GM23338 (cell line): ENCODE measurements at regions not wholly inside any gene's neighbourhood (a gene's known extent, or its start where the extent isn't known, plus 50 kb on each side); places are given as distances from the start of the nearest gene placed in this dataset.

Experiments used
- ATAC-seq: fragments of 200-7000 bp; cut with Tn5 transposase; 3 replicates; pipeline ENCODE4 v1.9.1; 2020
- DNase-seq: peaks from one replicate; pipeline ENCODE4 v3.0.0-alpha.2; 2015; ENCODE audit warnings: low spot score
- H2AFZ ChIP-seq: fragments of 200-600 bp; sonication (generic); 2 replicates; pipeline ENCODE4 v1.8.0; 2016; ENCODE audit warnings: antibody characterized with exemption, mild to moderate bottlenecking, moderate library complexity
- H3F3A ChIP-seq: fragments of 200-600 bp; sonication (generic); replicated peaks from 2 replicates; pipeline ENCODE4 v1.8.0; 2017; ENCODE audit warnings: antibody characterized with exemption, mixed run types, low read depth
- H3K27ac ChIP-seq: fragments of 200-600 bp; sonication (generic); 2 replicates; pipeline ENCODE4 v1.6.1; 2016; ENCODE audit warnings: low read depth
- H3K27me3 ChIP-seq: fragments of 200-600 bp; sonication (generic); 2 replicates; pipeline ENCODE4 v1.8.0; 2016; ENCODE audit warnings: mild to moderate bottlenecking, mixed run types, moderate library complexity; ENCODE audit not compliant: insufficient read depth
- H3K36me3 ChIP-seq: fragments of 200-600 bp; sonication (generic); 2 replicates; pipeline ENCODE4 v1.8.0; 2016; ENCODE audit warnings: mild to moderate bottlenecking; ENCODE audit not compliant: insufficient read depth
- H3K4me1 ChIP-seq: fragments of 200-600 bp; sonication (generic); 2 replicates; pipeline ENCODE4 v1.8.0; 2016; ENCODE audit warnings: mild to moderate bottlenecking, moderate library complexity; ENCODE audit not compliant: insufficient read depth
- H3K4me2 ChIP-seq: fragments of 200-600 bp; sonication (generic); 2 replicates; pipeline ENCODE4 v1.7.1; 2017; ENCODE audit warnings: mixed run types
- H3K4me3 ChIP-seq: fragments of 200-600 bp; sonication (generic); 2 replicates; pipeline ENCODE4 v1.6.1; 2016; ENCODE audit warnings: mixed run types
- H3K79me2 ChIP-seq: fragments of 200-600 bp; sonication (generic); replicated peaks from 2 replicates; pipeline ENCODE4 v1.8.0; 2017; ENCODE audit warnings: mild to moderate bottlenecking; ENCODE audit not compliant: insufficient read depth
- H3K9me2 ChIP-seq: fragments of 200-600 bp; sonication (generic); 2 replicates; pipeline ENCODE4 v1.8.0; 2017; ENCODE audit not compliant: insufficient read depth
- H4K20me1 ChIP-seq: fragments of 200-600 bp; sonication (generic); replicated peaks from 2 replicates; pipeline ENCODE4 v1.8.0; 2017; ENCODE audit warnings: mild to moderate bottlenecking; ENCODE audit not compliant: insufficient read depth
- H3K27ac Mint-ChIP-seq: 2 replicates; pipeline ENCODE4 v1.8.0; 2020; ENCODE audit warnings: inconsistent platforms, mild to moderate bottlenecking, moderate library complexity, mixed read lengths
- H3K27me3 Mint-ChIP-seq: 3 replicates; pipeline ENCODE4 v1.8.0; 2022; ENCODE audit warnings: low read depth, mild to moderate bottlenecking, moderate library complexity, mixed read lengths, inconsistent platforms; ENCODE audit not compliant: insufficient read depth, poor library complexity
- H3K36me3 Mint-ChIP-seq: 3 replicates; pipeline ENCODE4 v1.8.0; 2021; ENCODE audit warnings: low read depth, mild to moderate bottlenecking, inconsistent platforms, moderate library complexity, mixed read lengths
- H3K4me1 Mint-ChIP-seq: 3 replicates; pipeline ENCODE4 v1.8.0; 2020; ENCODE audit warnings: mild to moderate bottlenecking, inconsistent platforms, mixed read lengths
- H3K4me3 Mint-ChIP-seq: 3 replicates; pipeline ENCODE4 v1.8.0; 2021; ENCODE audit warnings: moderate library complexity, mild to moderate bottlenecking, inconsistent platforms, mixed read lengths
- H3K9me3 Mint-ChIP-seq: 3 replicates; pipeline ENCODE4 v1.8.0; 2020; ENCODE audit warnings: moderate library complexity, mild to moderate bottlenecking, inconsistent platforms, mixed read lengths
- CREB1 ChIP-seq: fragments of 250-450 bp; sonication (Bioruptor Pico); IDR thresholded peaks from 2 replicates; pipeline ENCODE4 v1.5.0; 2020; ENCODE audit warnings: low read depth, mild to moderate bottlenecking, moderate library complexity
- CTCF ChIP-seq, 2 experiments: fragments of 200-600 bp in 1 of 2; sonication (generic) in 1 of 2; conservative IDR thresholded peaks; 2 replicates each; pipeline versions ENCODE4 v1.5.1 to v1.6.1; 2016 to 2017; ENCODE audit warnings: antibody characterized with exemption in 2 of 2, low read depth in 2 of 2, mild to moderate bottlenecking in 2 of 2, moderate library complexity in 1 of 2
- ETS1 ChIP-seq: IDR thresholded peaks from 2 replicates; pipeline ENCODE4 v1.6.1; 2016; ENCODE audit warnings: antibody characterized with exemption
- EZH2 ChIP-seq: fragments of 200-600 bp; sonication (generic); IDR thresholded peaks from one replicate; pipeline ENCODE4 v1.8.0; 2017; ENCODE audit warnings: antibody characterized with exemption, mild to moderate bottlenecking, low read depth; ENCODE audit not compliant: unreplicated experiment
- EZH2phosphoT487 ChIP-seq: fragments of 200-600 bp; sonication (generic); IDR thresholded peaks from one replicate; pipeline ENCODE4 v1.8.1; 2018; ENCODE audit warnings: antibody characterized with exemption; ENCODE audit not compliant: unreplicated experiment
- JUNB ChIP-seq: IDR thresholded peaks from one replicate; pipeline ENCODE4 v1.6.1; 2016; ENCODE audit warnings: antibody characterized with exemption; ENCODE audit not compliant: unreplicated experiment
- NANOG ChIP-seq: IDR thresholded peaks from 2 replicates; pipeline ENCODE4 v1.6.1; 2016; ENCODE audit warnings: antibody characterized with exemption, borderline replicate concordance
- POLR2AphosphoS5 ChIP-seq: IDR thresholded peaks from 2 replicates; pipeline ENCODE4 v1.6.1; 2016; ENCODE audit warnings: antibody characterized with exemption, low read depth
- REST ChIP-seq: IDR thresholded peaks from one replicate; pipeline ENCODE4 v1.6.1; 2018; ENCODE audit warnings: antibody characterized with exemption; ENCODE audit not compliant: unreplicated experiment
- STAT1 ChIP-seq: IDR thresholded peaks from one replicate; pipeline ENCODE4 v1.6.1; 2016; ENCODE audit warnings: antibody characterized with exemption; ENCODE audit not compliant: unreplicated experiment
- ZNF114 ChIP-seq: fragments of 250-450 bp; sonication (Bioruptor Pico); IDR thresholded peaks from 2 replicates; pipeline ENCODE4 v1.5.0; 2020; ENCODE audit warnings: mild to moderate bottlenecking, moderate library complexity
- ZNF331 ChIP-seq: fragments of 250-450 bp; sonication (Bioruptor Pico); IDR thresholded peaks from 2 replicates; pipeline ENCODE4 v1.5.0; 2020; ENCODE audit warnings: low read depth, mild to moderate bottlenecking, moderate library complexity
- ZNF462 ChIP-seq: fragments of 250-450 bp; sonication (Bioruptor Pico); IDR thresholded peaks from 2 replicates; pipeline ENCODE4 v1.5.0; 2020; ENCODE audit warnings: mild to moderate bottlenecking, moderate library complexity

GRCh38 chr6:98747273-98747672, 87.1 kb upstream of the POU3F2 start:
- TF ChIP-seq STAT1 (no peak), ZNF331 (no peak), EZH2phosphoT487 (no peak), ETS1 (no peak), EZH2 (no peak), NANOG (no peak), JUNB (no peak), REST (no peak), ZNF114 (CRISPR knock-in tag) (no peak), CREB1 (CRISPR knock-in tag) (no peak), ZNF462 (CRISPR knock-in tag) (no peak), POLR2AphosphoS5 (no peak), CTCF (conservative IDR thresholded peaks at IDR 0.05; ENCODE audit: low read depth in 2 of 2) (no peak)
- Histone ChIP-seq H3K36me3 (no peaks in the 10 kb centered on the region), H3K79me2 (no peaks in the 10 kb centered on the region), H3K27ac (no peak overlapping the region), H4K20me1 (no peaks in the 10 kb centered on the region), H3K27me3 (no peaks in the 10 kb centered on the region), H2AFZ (0 out of 2 replicates have a peak overlapping the region, but pooled peaks have one; percentile 3), H3K4me3 (no peak overlapping the region), H3K9me2 (peaks cover 6% of the 10 kb centered on the region), H3K4me2 (no peak overlapping the region), H3F3A (no peaks in the 10 kb centered on the region), H3K4me1 (peaks cover 4% of the 10 kb centered on the region)
- Mint-ChIP-seq H3K36me3 (no peaks in the 10 kb centered on the region), H3K27me3 (peaks cover 2% of the 10 kb centered on the region), H3K4me1 (peaks cover 3% of the 10 kb centered on the region; the same call in 2 of the 3 replicates), H3K4me3 (no peak overlapping the region), H3K9me3 (no peaks in the 10 kb centered on the region; the same call in 2 of the 3 replicates), H3K27ac (no peak overlapping the region)
- DNase-seq: no peak
- ATAC-seq: no peak
